Mucosa of rectum (tissue), 2 donors: ENCODE measurements at regions not wholly inside any gene's neighbourhood (a gene's known extent, or its start where the extent isn't known, plus 50 kb on each side); places are given as distances from the start of the nearest gene placed in this dataset.
"Not testable (repeated sequence)": the region's sequence is repeated elsewhere in the genome, so short reads cannot be mapped to it uniquely, and the experiment has no call there.

Source experiments
- H3K27ac ChIP-seq, 2 donors: one replicate each; pipeline ENCODE4 v1.7.0; 2013; ENCODE audit warnings: inconsistent platforms in 2 of 2, low read depth in 2 of 2, low read length in 2 of 2
- H3K27me3 ChIP-seq, 2 donors: one replicate each; pipeline ENCODE4 v1.7.0; 2013; ENCODE audit warnings: low read length in 2 of 2; ENCODE audit not compliant: control insufficient read depth in 2 of 2, insufficient read depth in 2 of 2
- H3K36me3 ChIP-seq, 2 donors: one replicate each; pipeline ENCODE4 v1.7.0; 2013; ENCODE audit warnings: low read length in 2 of 2; ENCODE audit not compliant: control insufficient read depth in 2 of 2, insufficient read depth in 2 of 2
- H3K4me1 ChIP-seq, 2 donors: one replicate each; pipeline ENCODE4 v1.7.0; 2013; ENCODE audit warnings: low read length in 2 of 2, mild to moderate bottlenecking in 1 of 2; ENCODE audit not compliant: control insufficient read depth in 2 of 2, insufficient read depth in 2 of 2
- H3K4me3 ChIP-seq, 2 donors: one replicate each; pipeline ENCODE4 v1.7.0; 2013; ENCODE audit warnings: low read length in 2 of 2
- H3K9ac ChIP-seq, 2 donors: one replicate each; pipeline ENCODE4 v1.7.0; 2013; ENCODE audit warnings: low read length in 2 of 2, low read depth in 1 of 2, mild to moderate bottlenecking in 1 of 2
- H3K9me3 ChIP-seq, 2 donors: one replicate each; pipeline ENCODE4 v1.7.0; 2013; ENCODE audit warnings: low read length in 2 of 2; ENCODE audit not compliant: control insufficient read depth in 2 of 2
- donor health status: healthy.
- donor health status: Normal muscosa, but diverticular disease.

DNA sequence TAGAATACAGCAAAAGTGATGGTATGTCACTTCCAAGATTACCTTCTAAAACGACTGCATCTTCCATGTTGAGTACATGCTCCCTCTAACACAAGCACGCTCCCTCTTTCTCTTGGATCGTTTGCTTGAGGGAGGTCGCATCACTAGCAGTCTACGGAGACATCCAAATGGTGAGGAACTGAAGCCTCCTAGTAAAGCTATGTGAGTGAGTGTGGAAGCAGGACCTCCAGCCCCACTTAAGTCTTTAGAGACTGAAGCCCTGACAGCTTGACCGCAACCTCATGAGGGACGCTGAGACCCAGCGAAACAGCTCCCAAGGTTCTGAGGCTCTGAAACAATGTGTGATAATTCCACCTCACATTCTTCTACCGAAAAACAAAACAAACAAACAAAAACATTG, 486.7 kb upstream of the GCFC2 start:
- H3K4me3 ChIP-seq: no peak overlapping the region
- no peak overlapping the region for H3K9ac ChIP-seq
- H3K36me3 ChIP-seq: no peaks in the 10 kb centered on the region
- no peaks in the 10 kb centered on the region for H3K27me3 ChIP-seq
- H3K9me3 ChIP-seq: no peaks in the 10 kb centered on the region
- H3K27ac ChIP-seq: no peak overlapping the region
- no peaks in the 10 kb centered on the region for H3K4me1 ChIP-seq

DNA sequence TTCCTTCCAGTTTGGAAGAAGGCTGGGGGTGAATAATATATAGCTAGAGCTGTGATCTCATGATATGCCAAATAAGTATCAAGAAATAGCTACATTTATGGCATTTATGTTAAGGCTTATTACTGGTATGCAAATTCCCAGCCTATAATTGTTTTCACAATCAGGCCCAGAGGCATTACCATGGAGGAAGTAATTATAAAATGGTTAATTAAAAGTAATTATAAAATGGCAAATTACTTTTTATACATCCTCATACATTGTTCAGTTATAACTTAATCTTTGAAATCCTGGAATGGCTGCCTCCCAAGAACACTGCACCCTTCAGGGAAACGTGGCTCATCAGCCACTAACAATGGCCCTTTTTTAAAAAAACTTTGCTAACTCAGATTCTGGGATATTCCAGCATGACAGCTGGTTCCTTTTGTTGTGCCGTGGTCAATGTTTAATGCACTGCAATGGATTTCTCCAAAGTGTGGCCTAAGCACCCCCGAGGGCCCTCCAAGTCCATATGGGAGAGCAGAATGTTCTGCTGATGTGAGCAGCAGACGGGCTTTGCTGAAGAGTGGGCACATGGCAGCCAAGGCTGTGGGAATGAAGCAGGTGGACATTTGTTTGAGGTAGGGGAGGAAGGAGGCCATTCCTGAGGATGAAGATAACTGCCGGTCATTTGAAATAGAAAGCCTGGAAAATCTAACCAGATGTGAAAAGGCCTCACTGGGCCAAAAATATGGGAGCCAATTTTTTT, 483.5 kb upstream of the GCFC2 start:
- Histone ChIP-seq H3K27ac (no peak overlapping the region), H3K36me3 (no peaks in the 10 kb centered on the region), H3K27me3 (no peaks in the 10 kb centered on the region), H3K9ac (no peak overlapping the region), H3K9me3 (no peaks in the 10 kb centered on the region), H3K4me3 (no peak overlapping the region), H3K4me1 (no peaks in the 10 kb centered on the region)

DNA sequence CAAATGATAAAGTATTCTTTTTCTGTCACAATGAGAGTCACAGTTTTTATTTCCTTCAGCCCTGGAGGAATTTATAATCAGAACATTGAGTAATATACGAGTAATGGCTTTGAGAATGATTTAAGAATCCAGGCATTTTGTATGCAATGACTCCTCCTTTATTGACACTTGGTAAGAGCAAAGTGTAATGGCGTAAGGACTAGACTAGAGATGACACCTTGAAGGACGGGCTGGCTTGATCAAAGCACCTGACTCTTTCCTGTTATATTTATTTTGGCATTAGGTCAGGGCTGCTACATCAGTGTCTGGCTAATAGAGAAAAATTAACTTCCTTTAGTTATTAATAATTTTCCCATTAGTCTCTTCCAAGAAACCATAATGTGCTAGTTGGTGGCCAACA, 482.4 kb upstream of the GCFC2 start:
- no peaks in the 10 kb centered on the region for H3K27me3 ChIP-seq
- H3K36me3 ChIP-seq: no peaks in the 10 kb centered on the region
- H3K9me3 ChIP-seq: no peaks in the 10 kb centered on the region
- H3K4me1 ChIP-seq: no peaks in the 10 kb centered on the region
- H3K27ac ChIP-seq: no peak overlapping the region
- no peak overlapping the region for H3K4me3 ChIP-seq
- H3K9ac ChIP-seq: no peak overlapping the region

DNA sequence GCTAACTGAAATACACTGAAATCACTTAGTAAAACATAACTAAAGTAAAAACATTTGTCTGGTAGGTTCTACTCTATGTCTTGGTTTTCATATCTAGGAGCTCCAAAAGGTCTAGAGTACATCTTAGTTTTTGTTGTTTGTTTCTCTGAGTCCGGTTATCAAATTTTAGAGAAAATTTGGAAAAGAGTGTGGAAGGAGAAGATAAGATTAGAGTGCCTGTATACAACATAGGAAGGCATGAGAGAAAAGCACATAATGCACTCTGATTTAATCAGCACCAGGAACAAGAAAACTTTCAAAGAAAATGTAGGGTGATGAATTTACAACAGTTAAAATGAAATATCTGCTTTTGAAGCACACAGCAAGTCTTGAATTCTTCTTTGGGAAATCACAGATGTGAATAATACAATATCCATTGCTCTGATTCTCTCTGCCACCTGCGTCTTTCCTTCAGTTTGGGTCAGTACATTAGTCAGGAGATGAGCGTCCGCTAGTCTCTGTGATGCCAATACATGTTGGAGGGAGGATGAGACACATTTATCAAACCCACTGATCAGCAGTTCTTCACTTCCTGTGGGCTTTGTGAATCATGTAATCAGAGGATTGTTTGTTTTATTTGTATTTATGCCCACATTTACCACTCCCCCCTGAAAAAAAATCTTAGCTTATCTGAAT, 477.8 kb upstream of the GCFC2 start:
- Histone ChIP-seq H3K9me3 (no peaks in the 10 kb centered on the region), H3K36me3 (no peaks in the 10 kb centered on the region), H3K4me3 (no peak overlapping the region), H3K27me3 (no peaks in the 10 kb centered on the region), H3K9ac (no peak overlapping the region), H3K4me1 (no peaks in the 10 kb centered on the region), H3K27ac (no peak overlapping the region)

DNA sequence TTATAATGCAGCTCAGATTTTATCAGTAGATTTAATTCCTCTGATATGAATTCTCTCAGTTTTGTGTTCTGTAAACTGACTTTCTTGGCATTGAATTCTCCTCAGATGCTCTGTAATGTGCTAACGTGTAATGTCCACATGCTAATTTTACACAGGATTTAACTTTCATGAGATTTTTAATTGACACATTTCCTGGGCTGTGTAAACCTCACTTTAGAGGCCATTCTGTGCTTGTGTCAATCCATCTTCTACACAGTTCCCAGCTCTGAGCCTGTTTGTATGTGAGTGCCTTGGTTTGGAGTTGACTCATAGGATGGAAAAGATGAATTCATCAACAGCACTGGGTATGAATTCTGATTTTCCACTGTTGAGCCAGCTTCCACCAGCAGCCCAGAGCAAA, 476.7 kb upstream of the GCFC2 start:
- H3K27ac ChIP-seq: no peak overlapping the region
- no peak overlapping the region for H3K4me3 ChIP-seq
- no peaks in the 10 kb centered on the region for H3K9me3 ChIP-seq
- H3K27me3 ChIP-seq: no peaks in the 10 kb centered on the region
- H3K9ac ChIP-seq: no peak overlapping the region
- no peaks in the 10 kb centered on the region for H3K4me1 ChIP-seq
- H3K36me3 ChIP-seq: no peaks in the 10 kb centered on the region

DNA sequence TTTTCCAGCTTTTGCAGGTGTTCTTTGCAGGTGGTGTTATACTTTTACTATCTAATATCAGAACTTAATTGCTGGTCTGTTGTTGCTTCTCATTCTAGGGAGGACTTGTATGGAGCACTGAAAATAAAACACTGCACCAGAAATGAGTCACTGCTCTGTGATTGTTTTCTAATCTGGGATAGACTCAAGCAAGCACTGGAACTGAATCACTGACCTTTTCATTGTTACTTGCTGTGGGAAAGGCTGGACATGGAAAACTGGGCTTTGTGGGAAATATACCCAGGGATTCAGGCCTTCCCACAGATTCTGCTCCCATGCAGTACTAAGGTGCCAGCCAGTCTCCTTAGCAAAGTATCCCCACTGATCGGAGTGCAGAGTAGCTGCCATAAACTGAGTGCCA, 470.0 kb upstream of the GCFC2 start:
- Histone ChIP-seq H3K4me1 (no peaks in the 10 kb centered on the region), H3K9me3 (no peaks in the 10 kb centered on the region), H3K9ac (no peak overlapping the region), H3K27ac (no peak overlapping the region), H3K4me3 (no peak overlapping the region), H3K36me3 (no peaks in the 10 kb centered on the region), H3K27me3 (no peaks in the 10 kb centered on the region)

DNA sequence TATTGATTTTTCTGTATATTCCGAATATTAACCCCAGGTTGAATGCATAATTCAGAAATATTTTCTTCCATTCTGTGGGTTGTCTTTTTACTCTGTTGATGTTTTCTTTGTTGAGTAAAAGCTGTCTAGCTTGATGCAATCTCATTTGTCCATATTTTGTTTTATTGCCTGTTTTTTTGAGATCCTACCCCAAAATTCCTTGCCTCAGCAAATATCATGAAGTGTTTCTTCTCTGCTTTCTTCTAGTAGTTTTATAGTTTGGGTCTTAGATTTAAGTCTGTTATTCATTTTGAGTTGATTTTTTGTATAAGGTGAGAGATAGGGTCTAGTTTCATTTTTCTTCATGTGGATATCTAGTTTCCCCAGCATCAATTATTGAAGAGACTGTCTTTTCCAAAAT, 467.9 kb upstream of the GCFC2 start:
- H3K4me3 ChIP-seq: no peak overlapping the region
- no peaks in the 10 kb centered on the region for H3K36me3 ChIP-seq
- no peak overlapping the region for H3K27ac ChIP-seq
- H3K27me3 ChIP-seq: no peaks in the 10 kb centered on the region
- H3K9ac ChIP-seq: no peak overlapping the region
- H3K9me3 ChIP-seq: no peaks in the 10 kb centered on the region
- no peaks in the 10 kb centered on the region for H3K4me1 ChIP-seq

DNA sequence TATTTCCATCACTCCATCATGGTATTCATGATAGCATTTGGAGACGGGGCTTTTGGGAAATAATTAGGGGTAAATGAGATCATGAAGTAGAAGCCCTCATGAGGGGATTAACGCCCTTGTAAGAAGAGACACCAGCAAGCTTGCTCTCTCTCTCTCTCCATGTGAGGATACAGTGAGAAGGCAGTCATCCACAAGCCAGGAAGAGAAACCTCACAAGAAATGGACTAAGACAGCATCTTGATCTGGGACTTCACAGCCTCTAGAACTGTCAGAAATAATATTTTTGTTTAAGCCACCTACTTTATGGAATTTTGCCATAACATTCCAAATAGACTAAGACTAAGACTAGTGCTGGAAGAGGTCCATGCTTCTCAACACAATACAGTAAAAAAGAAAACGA, 464.6 kb upstream of the GCFC2 start:
- Histone ChIP-seq H3K27me3 (no peaks in the 10 kb centered on the region), H3K36me3 (no peaks in the 10 kb centered on the region), H3K9ac (no peak overlapping the region), H3K4me3 (no peak overlapping the region), H3K27ac (no peak overlapping the region), H3K4me1 (no peaks in the 10 kb centered on the region), H3K9me3 (no peaks in the 10 kb centered on the region)

DNA sequence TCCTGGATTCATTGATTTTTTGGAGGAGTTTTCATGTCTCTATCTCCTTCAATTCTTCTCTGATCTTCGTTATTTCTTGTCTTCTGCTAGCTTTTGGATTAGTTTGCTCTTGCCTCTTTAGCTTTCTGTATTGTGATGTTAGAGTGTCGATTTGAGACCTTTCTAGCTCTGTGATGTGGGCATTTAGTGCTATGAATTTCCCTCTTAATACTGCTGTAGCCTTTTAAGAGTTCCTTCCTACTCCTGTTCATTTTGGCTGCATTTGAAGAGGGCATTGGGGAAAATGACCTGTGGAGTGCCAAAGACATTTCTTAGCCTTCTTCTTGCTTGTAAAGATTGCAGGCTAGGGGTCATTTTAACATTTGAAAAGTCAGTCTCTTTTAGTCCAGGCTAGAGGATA, 463.8 kb upstream of the GCFC2 start:
- Histone ChIP-seq H3K4me1 (no peaks in the 10 kb centered on the region), H3K9me3 (no peaks in the 10 kb centered on the region), H3K27me3 (no peaks in the 10 kb centered on the region), H3K36me3 (no peaks in the 10 kb centered on the region), H3K9ac (no peak overlapping the region), H3K27ac (no peak overlapping the region), H3K4me3 (no peak overlapping the region)

DNA sequence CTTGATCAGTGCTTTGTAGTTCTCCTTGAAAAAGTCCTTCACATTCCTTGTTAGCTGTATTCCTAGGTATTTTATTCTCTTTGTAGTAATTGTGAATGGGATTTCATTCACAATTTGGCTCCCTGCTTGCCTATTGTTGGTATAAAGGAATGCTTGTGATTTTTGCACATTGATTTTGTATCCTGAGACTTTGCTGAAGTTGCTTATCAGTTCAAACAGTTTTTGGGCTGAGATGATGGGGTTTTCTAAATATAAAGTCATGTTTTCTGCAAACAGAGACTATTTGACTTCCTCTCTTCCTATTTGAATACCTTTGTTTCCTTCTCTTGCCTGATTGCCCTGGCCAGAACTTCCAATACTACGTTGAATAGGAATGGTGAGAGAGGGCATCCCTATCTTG, 462.5 kb upstream of the GCFC2 start:
- not testable (repeated sequence) for H3K27me3 ChIP-seq, H3K9ac ChIP-seq, H3K4me3 ChIP-seq, H3K9me3 ChIP-seq, H3K27ac ChIP-seq, H3K4me1 ChIP-seq, H3K36me3 ChIP-seq
